Urinary bladder (tissue), 3 donors: ENCODE measurements at regions not wholly inside any gene's neighbourhood (a gene's known extent, or its start where the extent isn't known, plus 50 kb on each side); places are given as distances from the start of the nearest gene placed in this dataset.

Experiments used
- DNase-seq: peaks from one replicate; pipeline ENCODE4 v3.0.0-alpha.2; 2015; ENCODE audit errors: extremely low spot score
- H3K27ac ChIP-seq: one replicate; pipeline ENCODE4 v1.5.1; 2013; ENCODE audit warnings: low read depth, mild to moderate bottlenecking, moderate library complexity
- H3K36me3 ChIP-seq: one replicate; pipeline ENCODE4 v1.6.1; 2013; ENCODE audit warnings: mild to moderate bottlenecking, moderate library complexity; ENCODE audit not compliant: insufficient read depth
- H3K4me1 ChIP-seq: one replicate; pipeline ENCODE4 v1.6.1; 2013; ENCODE audit warnings: mild to moderate bottlenecking, moderate library complexity; ENCODE audit not compliant: insufficient read depth
- H3K4me3 ChIP-seq: one replicate; pipeline ENCODE4 v1.5.1; 2013; ENCODE audit warnings: low read depth, low read length
- WGBS: extraction: QIAGEN DNeasy Blood & Tissue Kit; methylation state at CpG from one replicate; pipeline ENCODE4 v1.1.7; 2013; 5-methylcytosine and 5-hydroxymethylcytosine counted together
- donor health status: healthy with polysubstance abuse.
- donor health status: healthy.

DNA sequence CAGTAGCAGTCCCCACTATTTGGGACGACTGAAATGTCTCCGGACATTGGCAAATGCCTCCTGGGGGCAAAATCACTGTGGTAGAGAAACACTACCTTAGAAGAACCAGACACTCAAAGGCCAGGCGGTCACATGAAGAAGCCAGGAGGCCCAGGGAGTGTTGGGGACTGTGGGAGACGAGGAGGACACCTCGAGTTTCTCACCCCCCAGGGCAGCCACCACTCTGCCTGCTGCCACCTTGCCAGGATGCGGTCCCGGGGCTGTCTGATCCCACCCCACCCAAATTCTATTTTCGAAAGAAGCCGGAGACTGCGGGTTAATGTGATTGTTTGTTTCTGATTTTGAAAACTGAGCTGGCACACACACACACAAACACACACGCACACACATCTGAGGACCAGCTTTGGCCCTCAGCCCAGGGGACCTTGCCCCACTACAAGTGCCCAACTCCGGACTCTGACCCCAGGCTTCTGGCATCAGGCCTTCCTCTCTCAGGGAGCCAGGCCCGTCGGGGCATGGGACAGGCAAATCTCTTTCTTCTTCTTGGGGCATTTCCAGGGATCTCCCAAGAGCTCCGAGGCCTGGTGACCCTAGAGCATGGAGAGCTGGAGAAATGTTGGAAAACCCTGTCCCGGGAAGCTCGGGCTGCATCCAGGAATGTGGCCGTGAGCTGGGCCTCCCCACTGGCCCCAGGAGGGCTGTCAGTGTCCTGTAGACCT, 187.5 kb upstream of the PMEPA1 start:
- H3K4me3 ChIP-seq, result no peak overlapping the region

DNA sequence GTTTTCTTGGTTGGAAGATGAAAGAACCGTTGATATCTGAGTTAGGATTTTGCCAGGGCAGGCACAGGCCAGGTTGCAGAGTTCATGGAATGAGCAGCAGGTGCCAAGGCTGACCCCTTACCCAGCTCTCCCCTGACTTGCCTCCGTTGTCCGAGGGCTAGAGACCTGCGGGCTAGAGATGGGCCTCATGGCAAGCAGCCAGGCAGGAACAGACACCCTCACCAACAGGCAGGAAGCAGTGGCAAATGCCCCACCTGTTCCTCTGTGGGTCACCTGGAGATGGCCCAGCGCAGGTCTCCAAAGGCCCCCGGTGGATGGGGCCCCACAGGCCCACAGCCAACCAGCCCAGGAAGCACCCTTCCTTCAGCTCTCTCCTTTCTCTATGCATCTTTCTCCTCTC, 186.7 kb upstream of the PMEPA1 start:
- Histone ChIP-seq H3K4me3 (no peak overlapping the region), H3K4me1 (no peaks in the 10 kb centered on the region), H3K27ac (no peak overlapping the region), H3K36me3 (no peaks in the 10 kb centered on the region)
- no peak for DNase-seq
- 80% methylated on average over 6 of the region's 6 CpGs for WGBS

More for the DNA sequence above, 187.5 kb upstream of the PMEPA1 start:
- Histone ChIP-seq H3K4me1 (no peaks in the 10 kb centered on the region), H3K27ac (no peak overlapping the region), H3K36me3 (no peaks in the 10 kb centered on the region)
- 82% methylated on average over 18 of the region's 18 CpGs for WGBS
- DNase-seq, result no peak

DNA sequence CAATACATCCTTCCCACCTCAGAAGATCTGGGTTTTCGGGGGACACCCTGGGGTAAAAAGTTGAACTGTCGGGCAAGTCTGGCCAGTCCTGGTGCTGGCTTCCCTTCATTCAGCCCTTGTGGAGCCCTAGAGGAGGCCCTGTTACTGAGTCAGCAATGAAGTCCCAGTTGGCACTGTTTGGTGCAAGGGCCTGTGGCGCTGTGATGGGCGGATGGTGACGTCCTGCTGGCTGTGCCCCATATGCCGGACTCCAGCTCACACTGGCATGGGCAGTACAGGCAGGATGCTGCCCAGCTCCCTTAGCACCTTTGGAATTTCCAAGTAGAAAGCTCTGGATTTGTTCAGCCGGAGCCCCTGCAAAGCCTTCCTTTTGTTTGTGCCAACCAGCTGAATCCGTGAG, 186.2 kb upstream of the PMEPA1 start:
- H3K27ac ChIP-seq, result no peak overlapping the region
- no peaks in the 10 kb centered on the region for H3K36me3 ChIP-seq
- 96% methylated on average over 8 of the region's 8 CpGs for WGBS
- H3K4me3 ChIP-seq, result no peak overlapping the region
- no peak for DNase-seq
- no peaks in the 10 kb centered on the region for H3K4me1 ChIP-seq

DNA sequence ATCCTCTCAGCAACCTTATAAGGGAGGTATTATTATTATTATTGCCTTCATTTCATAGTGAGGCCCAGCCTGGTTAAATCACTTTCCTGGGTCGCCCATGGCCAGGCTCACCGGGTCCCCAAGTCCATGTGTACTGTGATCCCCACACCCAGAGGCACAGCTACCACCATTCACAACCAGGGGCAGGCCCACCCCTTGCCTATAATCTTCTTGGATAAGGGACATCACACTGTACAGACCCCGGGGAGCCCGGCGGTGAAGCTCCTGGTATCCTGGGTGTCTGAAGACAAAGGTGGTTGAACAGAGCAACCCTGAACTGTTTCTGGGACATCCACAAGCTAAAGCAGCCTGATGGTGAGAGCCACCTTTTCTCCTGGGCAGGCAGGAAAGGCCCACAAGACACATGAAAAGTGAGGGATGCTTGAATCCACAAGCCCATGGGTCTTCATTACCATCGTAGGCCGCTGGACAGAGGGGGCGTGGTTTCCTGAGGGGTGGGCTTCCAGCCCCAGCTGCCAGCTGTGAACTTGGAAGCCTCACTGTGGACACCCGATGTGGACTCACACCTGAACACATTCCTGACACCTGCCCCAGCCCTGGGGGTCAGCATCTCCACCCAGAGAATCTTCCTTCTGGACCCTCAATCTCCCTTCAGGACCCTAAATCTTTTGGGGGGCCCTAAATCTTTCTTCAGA, 185.5 kb upstream of the PMEPA1 start:
- Histone ChIP-seq H3K36me3 (no peaks in the 10 kb centered on the region), H3K4me1 (no peaks in the 10 kb centered on the region), H3K27ac (no peak overlapping the region), H3K4me3 (no peak overlapping the region)
- WGBS, result 89% methylated on average over 9 of the region's 9 CpGs
- DNase-seq, result no peak

- no peak overlapping the region for H3K27ac ChIP-seq
- H3K4me1 ChIP-seq, result no peaks in the 10 kb centered on the region
- no peaks in the 10 kb centered on the region for H3K36me3 ChIP-seq
- no peak overlapping the region for H3K4me3 ChIP-seq
- no peak for DNase-seq
These were observed 184.7 kb upstream of the PMEPA1 start for GRCh38 chr20:57894522-57894921.

DNA sequence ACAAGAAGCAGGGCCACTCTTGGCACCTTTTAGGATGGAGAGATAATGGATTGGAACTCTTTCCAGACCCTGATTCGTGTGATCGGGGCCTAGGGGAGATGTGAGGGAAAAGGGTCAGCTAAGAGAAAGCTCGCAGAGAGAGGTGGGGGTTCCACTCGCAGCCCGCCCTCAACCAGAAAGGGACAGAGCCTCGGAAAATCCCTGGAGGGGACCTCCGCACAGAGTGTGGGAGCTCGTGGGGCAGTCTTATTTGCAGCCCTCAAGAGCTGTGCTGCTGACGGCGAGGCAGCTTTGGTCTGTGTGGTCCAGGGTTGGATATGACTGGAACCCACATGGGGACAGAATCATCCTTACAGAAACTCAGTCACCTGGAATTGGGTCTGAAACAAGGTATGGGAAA, 184.3 kb upstream of the PMEPA1 start:
- no peak for DNase-seq
- H3K4me3 ChIP-seq, result no peak overlapping the region

DNA sequence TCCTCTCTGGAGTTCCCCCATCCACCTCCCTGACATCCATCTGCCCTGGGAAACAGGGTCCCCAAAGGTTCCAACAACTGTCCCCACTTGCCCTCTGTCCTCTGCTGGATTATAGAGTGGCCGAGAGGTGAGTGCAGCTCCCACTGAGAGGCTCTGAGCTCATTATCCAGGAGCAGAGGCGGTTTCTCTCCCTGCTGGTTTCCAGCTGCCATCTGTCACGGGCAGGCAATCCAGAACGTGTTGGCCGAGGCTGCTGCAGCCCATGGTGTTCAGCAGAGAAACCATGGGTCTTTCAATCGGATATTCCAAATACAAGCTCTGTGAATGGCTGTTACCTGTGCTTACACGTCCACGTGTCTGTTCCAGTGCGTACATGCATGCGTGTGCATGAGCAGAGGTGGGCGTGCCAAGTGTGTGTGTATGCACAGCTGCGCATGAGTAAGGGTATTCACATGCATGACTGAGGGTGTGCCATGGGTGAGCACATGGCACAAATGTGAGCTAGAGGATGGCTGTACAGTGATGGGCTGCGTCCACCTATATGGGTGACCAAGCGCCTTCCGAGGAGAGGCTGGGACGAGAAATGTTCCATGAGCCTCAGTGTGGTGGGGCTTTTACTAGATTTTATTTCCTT, 183.7 kb upstream of the PMEPA1 start:
- Histone ChIP-seq H3K4me1 (no peaks in the 10 kb centered on the region), H3K4me3 (no peak overlapping the region), H3K36me3 (no peaks in the 10 kb centered on the region), H3K27ac (no peak overlapping the region)
- no peak for DNase-seq
- 82% methylated on average over 16 of the region's 16 CpGs for WGBS

More for the DNA sequence above, 184.3 kb upstream of the PMEPA1 start:
- Histone ChIP-seq H3K27ac (no peak overlapping the region), H3K4me1 (no peaks in the 10 kb centered on the region), H3K36me3 (no peaks in the 10 kb centered on the region)
- whole genome bisulfite sequencing, result 87% methylated on average over 10 of the region's 10 CpGs

GRCh38 chr20:57892471-57892870, 182.7 kb upstream of the PMEPA1 start:
- WGBS, result 90% methylated on average over 10 of the region's 10 CpGs
- Histone ChIP-seq H3K27ac (no peak overlapping the region), H3K4me3 (no peak overlapping the region), H3K36me3 (no peaks in the 10 kb centered on the region), H3K4me1 (no peaks in the 10 kb centered on the region)
- no peak for DNase-seq

GRCh38 chr20:57891014-57891413, 181.2 kb upstream of the PMEPA1 start:
- no peak for DNase-seq
- 64% methylated on average over 5 of the region's 5 CpGs for WGBS
- no peaks in the 10 kb centered on the region for H3K4me1 ChIP-seq
- no peak overlapping the region for H3K4me3 ChIP-seq
- H3K36me3 ChIP-seq, result no peaks in the 10 kb centered on the region
- no peak overlapping the region for H3K27ac ChIP-seq

- no peak overlapping the region for H3K27ac ChIP-seq
- no peaks in the 10 kb centered on the region for H3K36me3 ChIP-seq
- DNase-seq, result no peak
- 77% methylated on average over 12 of the region's 12 CpGs for whole genome bisulfite sequencing
- H3K4me3 ChIP-seq, result no peak overlapping the region
- H3K4me1 ChIP-seq, result no peaks in the 10 kb centered on the region
These were observed 180.5 kb upstream of the PMEPA1 start for GRCh38 chr20:57890202-57890800.

DNA sequence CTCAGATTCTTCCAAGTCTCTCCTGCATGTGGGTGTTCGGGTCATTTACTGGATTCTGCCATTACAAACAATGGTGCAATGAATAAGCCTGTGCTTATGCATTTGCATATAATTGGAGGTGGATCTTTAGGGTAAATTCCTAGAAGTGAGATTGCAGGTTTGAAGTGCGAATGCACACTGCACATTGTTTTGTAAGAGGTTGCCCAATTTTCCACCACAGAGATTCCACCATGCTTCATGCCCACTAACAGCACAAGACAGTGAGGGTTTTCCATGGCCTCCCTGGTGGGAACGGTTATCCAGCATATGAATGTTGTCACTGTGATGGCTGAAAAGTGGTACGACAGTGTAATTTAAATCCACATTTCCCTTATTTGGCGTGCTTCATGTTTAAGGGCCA, 178.8 kb upstream of the PMEPA1 start:
- WGBS, result 84% methylated on average over 5 of the region's 5 CpGs
- no peak for DNase-seq

DNA sequence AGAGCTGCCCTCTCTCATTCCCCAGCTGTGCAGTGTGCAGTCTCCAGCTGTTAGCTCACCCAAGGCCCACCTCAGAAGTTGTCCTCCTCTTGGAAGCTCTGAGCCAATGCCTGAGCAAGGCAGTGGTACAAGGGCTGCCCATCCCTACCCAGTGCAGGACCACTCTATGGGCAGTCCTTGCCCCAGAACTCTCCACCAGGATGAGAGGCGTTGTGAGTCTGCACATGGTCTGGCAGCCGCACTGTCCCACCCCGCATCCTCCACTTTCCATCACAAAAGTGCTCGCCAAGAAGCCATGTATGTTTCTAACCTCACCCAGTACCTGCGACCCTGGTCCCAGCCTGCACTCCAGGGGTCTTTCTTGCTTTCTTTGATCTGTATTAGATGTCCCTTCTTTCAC, 175.1 kb upstream of the PMEPA1 start:
- Histone ChIP-seq H3K36me3 (no peaks in the 10 kb centered on the region), H3K27ac (no peak overlapping the region), H3K4me3 (no peak overlapping the region), H3K4me1 (no peaks in the 10 kb centered on the region)
- 94% methylated on average over 5 of the region's 5 CpGs for WGBS
- no peak for DNase-seq

More for the DNA sequence above, 178.8 kb upstream of the PMEPA1 start:
- Histone ChIP-seq H3K36me3 (no peaks in the 10 kb centered on the region), H3K4me3 (no peak overlapping the region), H3K4me1 (no peaks in the 10 kb centered on the region), H3K27ac (no peak overlapping the region)

GRCh38 chr20:57883761-57884160, 173.9 kb upstream of the PMEPA1 start:
- Histone ChIP-seq H3K27ac (no peak overlapping the region), H3K4me1 (no peaks in the 10 kb centered on the region), H3K4me3 (no peak overlapping the region), H3K36me3 (no peaks in the 10 kb centered on the region)
- WGBS, result 94% methylated on average over 5 of the region's 5 CpGs
- no peak for DNase-seq

DNA sequence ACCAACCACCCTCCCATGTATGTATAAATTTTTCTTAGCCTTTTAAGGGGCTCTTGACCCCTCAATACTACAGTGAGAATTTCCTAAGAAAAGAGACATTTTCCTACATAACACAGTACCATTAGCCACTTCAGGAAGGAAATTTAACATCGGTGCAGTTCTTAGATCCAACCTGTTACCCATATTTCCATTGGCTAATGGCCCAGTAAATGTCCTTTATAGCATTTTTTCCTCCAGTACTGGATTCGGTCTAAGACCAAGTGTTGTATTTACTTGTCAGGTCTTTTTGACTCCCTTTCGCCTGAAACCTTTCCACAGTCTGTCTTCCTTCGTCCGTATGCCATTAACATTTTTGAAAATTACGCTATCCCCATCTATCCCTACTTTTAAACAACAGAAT, 173.4 kb upstream of the PMEPA1 start:
- no peak for DNase-seq
- 83% methylated on average over 6 of the region's 6 CpGs for WGBS
- Histone ChIP-seq H3K4me3 (no peak overlapping the region), H3K27ac (no peak overlapping the region), H3K36me3 (no peaks in the 10 kb centered on the region), H3K4me1 (no peaks in the 10 kb centered on the region)
